Chondrocyte (in vitro differentiated cells): ENCODE measurements at regions not wholly inside any gene's neighbourhood (a gene's known extent, or its start where the extent isn't known, plus 50 kb on each side); places are given as distances from the start of the nearest gene placed in this dataset.
"Not testable (repeated sequence)": the region's sequence is repeated elsewhere in the genome, so short reads cannot be mapped to it uniquely, and the experiment has no call there.

ENCODE experiments used
- DNase-seq: peaks from one replicate; pipeline ENCODE4 v3.0.0; 2021; ENCODE audit warnings: mixed read lengths, low spot score
- H3K27ac Mint-ChIP-seq: one replicate; pipeline ENCODE4 v1.8.0; 2021; ENCODE audit warnings: mild to moderate bottlenecking, moderate library complexity, mixed read lengths; ENCODE audit not compliant: unreplicated experiment
- H3K27me3 Mint-ChIP-seq: 2 replicates; pipeline ENCODE4 v1.8.0; 2021; ENCODE audit warnings: low read depth, mixed read lengths
- H3K36me3 Mint-ChIP-seq: 2 replicates; pipeline ENCODE4 v1.8.0; 2021; ENCODE audit warnings: low read depth, mixed read lengths
- H3K4me1 Mint-ChIP-seq: 2 replicates; pipeline ENCODE4 v1.8.0; 2021; ENCODE audit warnings: low read depth, mild to moderate bottlenecking, mixed read lengths
- H3K4me3 Mint-ChIP-seq: one replicate; pipeline ENCODE4 v1.8.0; 2021; ENCODE audit warnings: mild to moderate bottlenecking, moderate library complexity, mixed read lengths; ENCODE audit not compliant: unreplicated experiment
- H3K9me3 Mint-ChIP-seq: 2 replicates; pipeline ENCODE4 v1.8.0; 2021; ENCODE audit warnings: low read depth, mixed read lengths
- TF ChIP-seq, protein P1 (sequence below): fragments of 200-600 bp; sonication (generic); IDR thresholded peaks from 2 replicates; pipeline ENCODE4 v1.5.0; 2021; ENCODE audit warnings: antibody characterized with exemption, mild to moderate bottlenecking, moderate library complexity

DNA sequence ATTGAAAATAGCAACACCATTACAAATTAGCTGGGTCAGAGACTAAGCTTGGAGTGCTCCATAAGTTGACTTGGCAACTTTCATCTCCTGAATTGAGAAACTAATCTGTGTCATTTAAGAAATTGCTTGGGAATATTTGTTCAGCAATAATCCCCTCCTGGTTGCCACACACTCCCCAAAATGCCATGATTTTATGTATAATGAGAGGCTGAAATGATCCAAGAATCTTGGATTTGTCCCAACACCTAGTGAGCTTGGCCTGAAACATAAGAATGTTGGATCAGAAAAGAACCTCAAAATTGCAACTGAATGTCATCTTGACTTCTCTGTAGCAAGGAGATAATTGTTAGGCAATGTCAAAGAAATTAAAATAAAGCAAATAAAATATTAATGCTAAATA is 805.9 kb upstream of the ADAMTS5 start:
- Mint-ChIP-seq H3K4me1 (no peaks in the 10 kb centered on the region), H3K36me3 (no peaks in the 10 kb centered on the region), H3K9me3 (no peaks in the 10 kb centered on the region), H3K27ac (no peak overlapping the region), H3K27me3 (no peaks in the 10 kb centered on the region), H3K4me3 (no peak overlapping the region)
- no peak for DNase-seq
- TF ChIP-seq, protein P1, sequence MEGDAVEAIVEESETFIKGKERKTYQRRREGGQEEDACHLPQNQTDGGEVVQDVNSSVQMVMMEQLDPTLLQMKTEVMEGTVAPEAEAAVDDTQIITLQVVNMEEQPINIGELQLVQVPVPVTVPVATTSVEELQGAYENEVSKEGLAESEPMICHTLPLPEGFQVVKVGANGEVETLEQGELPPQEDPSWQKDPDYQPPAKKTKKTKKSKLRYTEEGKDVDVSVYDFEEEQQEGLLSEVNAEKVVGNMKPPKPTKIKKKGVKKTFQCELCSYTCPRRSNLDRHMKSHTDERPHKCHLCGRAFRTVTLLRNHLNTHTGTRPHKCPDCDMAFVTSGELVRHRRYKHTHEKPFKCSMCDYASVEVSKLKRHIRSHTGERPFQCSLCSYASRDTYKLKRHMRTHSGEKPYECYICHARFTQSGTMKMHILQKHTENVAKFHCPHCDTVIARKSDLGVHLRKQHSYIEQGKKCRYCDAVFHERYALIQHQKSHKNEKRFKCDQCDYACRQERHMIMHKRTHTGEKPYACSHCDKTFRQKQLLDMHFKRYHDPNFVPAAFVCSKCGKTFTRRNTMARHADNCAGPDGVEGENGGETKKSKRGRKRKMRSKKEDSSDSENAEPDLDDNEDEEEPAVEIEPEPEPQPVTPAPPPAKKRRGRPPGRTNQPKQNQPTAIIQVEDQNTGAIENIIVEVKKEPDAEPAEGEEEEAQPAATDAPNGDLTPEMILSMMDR: no peak

DNA sequence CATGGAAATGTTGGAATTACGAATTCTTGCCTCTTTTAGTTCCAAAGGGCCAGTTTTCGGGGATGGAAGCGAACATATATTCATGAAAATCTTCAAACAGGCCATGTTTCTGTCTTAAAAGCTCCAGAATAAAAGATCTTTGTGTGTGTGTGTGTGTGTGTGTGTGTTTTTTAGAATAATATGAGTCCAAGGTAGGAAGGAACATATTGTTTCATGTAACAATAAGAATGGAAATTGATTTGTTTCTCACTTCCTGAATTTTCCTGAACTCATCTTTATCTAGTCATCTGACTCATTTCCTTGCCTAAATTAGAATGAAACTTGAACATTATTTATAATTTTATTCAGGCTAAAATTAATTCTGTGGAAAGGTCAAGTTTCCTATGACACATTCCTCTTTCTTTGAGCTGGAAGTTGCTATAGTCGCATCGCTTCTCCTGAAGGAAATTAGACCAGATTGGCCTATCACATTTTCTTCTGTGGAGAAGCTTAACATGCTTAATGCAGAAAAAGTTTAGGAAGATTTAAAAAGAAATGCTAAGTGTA is 805.1 kb upstream of the ADAMTS5 start:
- Mint-ChIP-seq H3K27me3 (no peaks in the 10 kb centered on the region), H3K36me3 (no peaks in the 10 kb centered on the region), H3K4me1 (no peaks in the 10 kb centered on the region), H3K4me3 (no peak overlapping the region), H3K27ac (no peak overlapping the region), H3K9me3 (no peaks in the 10 kb centered on the region)
- TF ChIP-seq, protein P1: no peak
- no peak for DNase-seq

DNA sequence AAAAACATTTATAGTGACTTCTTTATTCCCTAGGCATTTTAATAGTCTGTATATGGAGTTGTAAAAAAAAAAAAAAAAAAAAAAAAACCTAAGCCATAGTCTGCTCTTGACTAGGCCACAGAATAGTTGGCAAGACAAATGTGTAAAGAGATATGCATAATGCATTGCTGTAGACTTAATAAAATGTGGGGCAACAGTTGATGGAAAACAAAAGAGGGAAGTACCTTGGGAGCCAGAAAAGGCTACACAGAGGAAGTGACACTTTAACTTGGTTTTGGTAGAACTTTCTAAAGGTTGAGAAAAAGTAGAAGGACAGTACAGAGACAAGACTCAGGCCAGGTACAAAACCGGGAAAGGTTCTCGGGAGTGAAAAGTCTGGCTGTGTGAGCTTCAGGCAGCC is 802.9 kb upstream of the ADAMTS5 start:
- Mint-ChIP-seq H3K9me3 (no peaks in the 10 kb centered on the region), H3K27ac (no peak overlapping the region), H3K36me3 (no peaks in the 10 kb centered on the region), H3K27me3 (no peaks in the 10 kb centered on the region), H3K4me1 (no peaks in the 10 kb centered on the region), H3K4me3 (no peak overlapping the region)
- DNase-seq: no peak
- TF ChIP-seq, protein P1: no peak

DNA sequence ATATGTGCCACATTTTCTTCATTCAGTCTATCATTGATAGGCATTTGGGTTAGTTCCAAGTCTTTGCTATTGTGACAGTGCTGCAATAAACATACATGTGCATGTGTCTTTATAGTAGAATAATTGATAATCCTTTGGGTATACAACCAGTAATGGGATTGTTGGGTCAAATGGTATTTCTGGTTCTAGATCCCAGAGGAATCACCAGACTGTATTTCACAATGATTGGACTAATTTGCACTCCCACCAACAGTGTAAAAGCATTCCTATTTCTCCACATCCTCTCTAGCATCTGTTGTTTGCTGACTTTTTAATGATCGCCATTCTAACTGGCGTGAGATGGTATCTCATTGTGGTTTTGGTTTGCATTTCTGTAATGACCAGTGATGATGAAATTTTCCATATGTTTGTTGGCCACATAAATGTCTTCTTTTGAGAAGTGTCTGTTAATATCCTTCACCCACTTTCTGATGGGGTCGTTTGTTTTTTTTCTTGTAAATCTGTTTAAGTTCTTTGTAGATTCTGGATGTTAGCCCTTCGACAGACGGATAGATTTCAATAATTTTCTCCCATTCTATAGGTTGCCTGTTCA is 801.3 kb upstream of the ADAMTS5 start:
- not testable (repeated sequence) for H3K4me1 Mint-ChIP-seq, H3K36me3 Mint-ChIP-seq, H3K4me3 Mint-ChIP-seq, H3K9me3 Mint-ChIP-seq, DNase-seq, H3K27ac Mint-ChIP-seq, H3K27me3 Mint-ChIP-seq

DNA sequence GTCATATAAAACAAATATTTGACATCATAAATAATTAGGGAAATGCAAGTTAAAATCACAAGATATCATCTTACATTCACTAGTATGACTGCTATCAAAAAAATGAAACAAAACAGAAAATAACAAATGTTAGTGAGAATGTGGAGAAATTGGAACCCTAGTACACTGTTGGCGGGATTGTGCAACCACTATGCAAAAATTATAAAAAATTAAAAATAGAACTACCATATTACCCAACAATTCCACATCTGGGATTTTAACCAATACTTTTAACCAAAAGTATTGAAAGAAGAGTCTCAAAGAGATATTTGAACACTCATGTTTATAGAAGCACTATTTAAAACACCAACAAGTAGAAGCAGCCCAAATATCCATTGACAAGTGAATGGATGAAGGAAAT is 797.2 kb upstream of the ADAMTS5 start:
- Mint-ChIP-seq H3K9me3 (no peaks in the 10 kb centered on the region), H3K4me3 (no peak overlapping the region), H3K27ac (no peak overlapping the region), H3K4me1 (peaks cover 10% of the 10 kb centered on the region), H3K36me3 (no peaks in the 10 kb centered on the region), H3K27me3 (no peaks in the 10 kb centered on the region)
- TF ChIP-seq, protein P1: no peak
- DNase-seq: no peak

DNA sequence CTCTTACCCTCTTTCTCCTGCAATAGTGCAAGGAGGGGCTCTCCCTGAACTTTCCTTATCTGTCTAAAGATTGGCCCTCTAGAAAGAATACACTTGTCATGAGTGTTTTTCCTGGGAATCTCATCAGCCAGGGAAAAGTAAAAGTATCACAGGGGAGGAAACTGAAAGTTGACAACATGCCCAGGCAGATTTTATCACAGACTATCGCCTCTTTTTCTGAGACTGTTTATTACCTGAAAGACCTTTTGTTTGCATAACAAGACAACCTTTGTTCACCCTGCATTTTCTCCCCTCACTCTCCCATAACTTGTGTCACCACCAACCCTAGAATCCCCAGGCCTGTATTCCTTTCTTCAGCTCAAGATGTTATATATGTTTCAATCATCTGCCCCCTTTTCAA is 794.7 kb upstream of the ADAMTS5 start:
- H3K27me3 Mint-ChIP-seq: peaks cover 3% of the 10 kb centered on the region
- no peak for DNase-seq

More for the DNA sequence above, 794.7 kb upstream of the ADAMTS5 start:
- Mint-ChIP-seq H3K9me3 (no peaks in the 10 kb centered on the region), H3K4me3 (no peak overlapping the region), H3K36me3 (no peaks in the 10 kb centered on the region), H3K27ac (no peak overlapping the region), H3K4me1 (peaks cover 10% of the 10 kb centered on the region)
- TF ChIP-seq, protein P1: no peak
